ENCODE measurements at regions not wholly inside any gene's neighbourhood (a gene's known extent, or its start where the extent isn't known, plus 50 kb on each side); places are given as distances from the start of the nearest gene placed in this dataset.

- TF ChIP-seq CTCF (IDR thresholded peaks at IDR 0.05) (no peak), EZH2 (IDR thresholded peaks at IDR 0.05) (no peak), EZH2phosphoT487 (IDR thresholded peaks at IDR 0.05) (no peak)
These were observed 219.0 kb upstream of the ZBED5 start for GRCh38 chr11:11076879-11077278.
